Natural killer cell (primary cell): ENCODE measurements at regions not wholly inside any gene's neighbourhood (a gene's known extent, or its start where the extent isn't known, plus 50 kb on each side); places are given as distances from the start of the nearest gene placed in this dataset.

ENCODE experiments used
- ATAC-seq, 3 donors: fragments of 150-1000 bp in 2 of 3; fragments of 200-7000 bp in 1 of 3; cut with Tn5 transposase; 1 replicate in 1 of 3; 2 replicates in 2 of 3; pipeline ENCODE4 v1.10.0; 2021; ENCODE audit warnings: mild to moderate bottlenecking in 2 of 3, moderate library complexity in 2 of 3
- DNase-seq, 2 donors: peaks; one replicate each; pipeline versions ENCODE4 v3.0.0 to v3.0.0-alpha.2; 2013 to 2021; ENCODE audit warnings: mixed read lengths in 1 of 2
- H3K27ac ChIP-seq: one replicate; pipeline ENCODE4 v1.5.1; 2013; ENCODE audit warnings: mild to moderate bottlenecking, low read length
- H3K27me3 ChIP-seq: one replicate; pipeline ENCODE4 v1.6.1; 2013; ENCODE audit warnings: low read length; ENCODE audit not compliant: control insufficient read depth, insufficient read depth
- H3K36me3 ChIP-seq: one replicate; pipeline ENCODE4 v1.6.1; 2013; ENCODE audit warnings: low read length; ENCODE audit not compliant: control insufficient read depth, insufficient read depth
- H3K4me1 ChIP-seq: one replicate; pipeline ENCODE4 v1.6.1; 2013; ENCODE audit warnings: low read length; ENCODE audit not compliant: control insufficient read depth, insufficient read depth
- H3K4me3 ChIP-seq: one replicate; pipeline ENCODE4 v1.5.1; 2013; ENCODE audit warnings: low read length
- H3K9me3 ChIP-seq: one replicate; pipeline ENCODE4 v1.6.1; 2013; ENCODE audit warnings: low read length; ENCODE audit not compliant: control insufficient read depth, insufficient read depth
- H3K27ac Mint-ChIP-seq, 2 donors: one replicate each; pipeline ENCODE4 v1.8.0; 2022; ENCODE audit warnings: mild to moderate bottlenecking in 2 of 2, mixed read lengths in 2 of 2, moderate library complexity in 1 of 2
- H3K27me3 Mint-ChIP-seq, 2 donors: one replicate each; pipeline ENCODE4 v1.8.0; 2022; ENCODE audit warnings: low read depth in 2 of 2, mixed read lengths in 2 of 2
- H3K36me3 Mint-ChIP-seq: one replicate; pipeline ENCODE4 v1.8.0; 2022; ENCODE audit warnings: mixed read lengths
- H3K4me1 Mint-ChIP-seq, 2 donors: one replicate each; pipeline ENCODE4 v1.8.0; 2022; ENCODE audit warnings: mixed read lengths in 2 of 2
- H3K4me3 Mint-ChIP-seq: one replicate; pipeline ENCODE4 v1.8.0; 2022; ENCODE audit warnings: mild to moderate bottlenecking, moderate library complexity, mixed read lengths
- H3K9me3 Mint-ChIP-seq, 2 donors: one replicate each; pipeline ENCODE4 v1.8.0; 2022; ENCODE audit warnings: mixed read lengths in 2 of 2
- WGBS: methylation state at CpG from one replicate; pipeline ENCODE4 v1.1.7; 2013; ENCODE audit warnings: missing lambda C conversion rate; ENCODE audit not compliant: insufficient coverage; 5-methylcytosine and 5-hydroxymethylcytosine counted together
- intact Hi-C: fragments of 100-400 bp; cut with micrococcal nuclease; formaldehyde crosslinking; loops from one replicate; pipeline ENCODE4 v1.14.2; 2022
- TF ChIP-seq, protein P1 (sequence below): fragments of 200-600 bp; IDR thresholded peaks from one replicate; pipeline ENCODE4 v1.8.0; 2022; ENCODE audit warnings: antibody characterized with exemption

DNA sequence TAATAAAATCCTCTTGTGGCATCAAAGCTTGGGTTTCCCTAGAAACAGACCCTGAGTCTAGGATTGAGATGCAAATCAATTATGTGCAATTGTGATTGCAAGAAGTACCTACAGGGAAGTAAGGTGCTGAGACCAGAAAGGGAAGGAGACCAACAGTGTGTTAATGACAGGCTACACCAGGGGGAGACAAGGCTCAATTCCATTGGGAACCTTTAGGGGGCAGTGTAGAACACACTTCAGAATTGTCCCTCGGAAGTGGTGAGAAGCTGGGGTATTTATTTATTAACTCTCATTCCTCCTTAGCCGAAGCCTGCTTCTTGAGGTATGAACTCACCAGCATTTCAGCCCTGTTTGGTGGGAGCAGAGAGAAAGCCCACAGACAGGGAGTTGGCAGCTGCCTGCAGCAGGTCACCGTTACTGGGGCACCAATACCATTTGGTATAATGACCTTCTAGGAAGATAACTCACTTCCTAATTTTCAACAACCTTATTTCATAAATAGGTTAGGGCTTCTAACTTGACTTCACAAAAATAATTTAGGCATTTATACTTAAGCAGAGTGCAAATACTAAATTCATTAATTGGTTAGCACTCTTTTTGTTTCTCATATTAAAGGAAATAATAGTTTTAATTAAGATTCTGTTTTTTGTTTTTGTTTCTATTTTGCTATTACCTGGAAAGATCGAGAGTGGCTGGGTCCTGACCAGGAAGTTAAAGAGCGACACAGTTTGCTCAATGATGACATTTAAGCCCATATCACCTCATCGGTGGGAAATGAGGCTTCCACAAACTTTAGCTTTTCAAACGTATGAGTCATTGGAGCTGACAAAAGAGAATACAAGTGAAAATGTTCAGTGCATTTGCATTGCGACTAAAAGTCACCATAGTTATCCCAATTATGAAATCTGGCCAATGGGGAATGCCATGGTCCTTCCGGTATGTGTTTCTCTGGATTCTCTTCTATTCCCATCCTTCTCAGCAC is 94.8 kb downstream of the BTBD3 start:
- Mint-ChIP-seq H3K4me1 (no peaks in the 10 kb centered on the region), H3K36me3 (no peaks in the 10 kb centered on the region), H3K27ac (no peak overlapping the region), H3K27me3 (no peaks in the 10 kb centered on the region), H3K4me3 (no peak overlapping the region), H3K9me3 (peaks cover 0 to 2% of the 10 kb centered on the region in 2 donors)
- Histone ChIP-seq H3K27me3 (no peaks in the 10 kb centered on the region), H3K27ac (no peak overlapping the region), H3K4me3 (no peak overlapping the region), H3K36me3 (no peaks in the 10 kb centered on the region), H3K4me1 (no peaks in the 10 kb centered on the region), H3K9me3 (no peaks in the 10 kb centered on the region)
- ATAC-seq (peak; percentile 63 to 87 (median 64)), DNase-seq (peak in 1 of 2 donors; percentile 32)
- intact Hi-C loops = no loop called here
- WGBS = 66% methylated on average over 8 of the region's 9 CpGs
- TF ChIP-seq, protein P1, sequence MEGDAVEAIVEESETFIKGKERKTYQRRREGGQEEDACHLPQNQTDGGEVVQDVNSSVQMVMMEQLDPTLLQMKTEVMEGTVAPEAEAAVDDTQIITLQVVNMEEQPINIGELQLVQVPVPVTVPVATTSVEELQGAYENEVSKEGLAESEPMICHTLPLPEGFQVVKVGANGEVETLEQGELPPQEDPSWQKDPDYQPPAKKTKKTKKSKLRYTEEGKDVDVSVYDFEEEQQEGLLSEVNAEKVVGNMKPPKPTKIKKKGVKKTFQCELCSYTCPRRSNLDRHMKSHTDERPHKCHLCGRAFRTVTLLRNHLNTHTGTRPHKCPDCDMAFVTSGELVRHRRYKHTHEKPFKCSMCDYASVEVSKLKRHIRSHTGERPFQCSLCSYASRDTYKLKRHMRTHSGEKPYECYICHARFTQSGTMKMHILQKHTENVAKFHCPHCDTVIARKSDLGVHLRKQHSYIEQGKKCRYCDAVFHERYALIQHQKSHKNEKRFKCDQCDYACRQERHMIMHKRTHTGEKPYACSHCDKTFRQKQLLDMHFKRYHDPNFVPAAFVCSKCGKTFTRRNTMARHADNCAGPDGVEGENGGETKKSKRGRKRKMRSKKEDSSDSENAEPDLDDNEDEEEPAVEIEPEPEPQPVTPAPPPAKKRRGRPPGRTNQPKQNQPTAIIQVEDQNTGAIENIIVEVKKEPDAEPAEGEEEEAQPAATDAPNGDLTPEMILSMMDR = peak; percentile 45

DNA sequence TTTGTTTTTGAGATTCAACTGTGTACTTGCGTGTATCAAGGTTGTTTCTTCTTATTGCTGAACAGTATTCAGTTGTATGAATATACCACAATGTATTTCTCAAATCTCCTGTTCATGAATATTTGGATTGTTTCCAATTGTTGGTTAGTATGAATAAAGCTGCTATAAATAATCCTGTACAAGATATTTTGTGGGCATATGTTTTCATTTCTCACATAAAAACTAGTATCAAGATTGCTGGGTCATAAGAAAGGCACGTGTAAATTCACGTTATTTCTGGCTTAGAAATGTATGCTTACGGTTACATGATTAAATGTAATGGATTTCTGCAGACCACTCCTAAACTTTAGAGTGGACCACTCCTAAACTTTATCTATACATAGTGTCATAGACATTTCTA is 96.6 kb downstream of the BTBD3 start:
- Histone ChIP-seq H3K27ac (no peak overlapping the region), H3K36me3 (no peaks in the 10 kb centered on the region), H3K4me1 (no peaks in the 10 kb centered on the region), H3K27me3 (no peaks in the 10 kb centered on the region), H3K4me3 (no peak overlapping the region), H3K9me3 (no peaks in the 10 kb centered on the region)
- H3K4me1 Mint-ChIP-seq = no peaks in the 10 kb centered on the region
- DNase-seq = no peak
- TF ChIP-seq, protein P1 = no peak
- H3K36me3 Mint-ChIP-seq = no peaks in the 10 kb centered on the region
- H3K27me3 Mint-ChIP-seq = no peaks in the 10 kb centered on the region
- no peak overlapping the region for H3K4me3 Mint-ChIP-seq
- no peak for ATAC-seq
- no CpG with 5 or more reads among the region's 4 CpGs for WGBS
- peaks cover 0 to 4% of the 10 kb centered on the region in 2 donors for H3K9me3 Mint-ChIP-seq
- H3K27ac Mint-ChIP-seq = no peak overlapping the region
- intact Hi-C loops = no loop called here

DNA sequence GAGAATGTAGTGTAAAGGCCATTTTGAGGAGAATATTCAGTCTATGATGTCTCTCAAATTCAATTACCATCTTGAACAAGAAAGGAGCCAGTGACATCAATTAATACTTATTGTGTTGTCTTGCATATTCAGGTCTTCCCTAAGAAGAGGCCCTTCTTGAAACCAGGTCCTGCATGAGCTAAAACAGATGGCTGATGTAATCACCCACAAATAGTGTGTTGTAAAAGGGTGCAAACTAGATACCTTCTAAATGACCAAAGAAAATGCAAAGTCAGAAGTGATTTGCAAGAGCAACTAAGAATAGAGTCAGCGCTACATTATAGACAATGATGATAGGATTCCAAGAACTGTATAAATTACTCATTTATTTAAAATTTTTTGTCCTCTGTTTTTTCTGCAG is 97.0 kb downstream of the BTBD3 start:
- Histone ChIP-seq H3K36me3 (no peaks in the 10 kb centered on the region), H3K27ac (no peak overlapping the region), H3K9me3 (no peaks in the 10 kb centered on the region), H3K27me3 (no peaks in the 10 kb centered on the region), H3K4me1 (no peaks in the 10 kb centered on the region), H3K4me3 (no peak overlapping the region)
- H3K4me1 Mint-ChIP-seq = no peaks in the 10 kb centered on the region
- no peak for DNase-seq
- H3K9me3 Mint-ChIP-seq = peaks cover 0 to 4% of the 10 kb centered on the region in 2 donors
- ATAC-seq = no peak
- H3K36me3 Mint-ChIP-seq = no peaks in the 10 kb centered on the region
- no peak overlapping the region for H3K4me3 Mint-ChIP-seq
- no CpG with 5 or more reads among the region's 1 CpG for WGBS
- no peak overlapping the region for H3K27ac Mint-ChIP-seq
- intact Hi-C loops = no loop called here
- TF ChIP-seq, protein P1 = no peak
- no peaks in the 10 kb centered on the region for H3K27me3 Mint-ChIP-seq
